PC-9 (cell line): ENCODE measurements at regions not wholly inside any gene's neighbourhood (a gene's known extent, or its start where the extent isn't known, plus 50 kb on each side); places are given as distances from the start of the nearest gene placed in this dataset.

Experiments
- BruUV-seq: library from RNA; stranded (reverse); fragments of 400-500 nt; replicated peaks from 2 replicates; lab custom pipeline; 2021; lab: Mats Ljungman, UMichigan
- CTCF ChIA-PET: fragments of 300-600 bp; sonication (Branson Sonifier 250); formaldehyde crosslinking; loops from one replicate; lab custom pipeline; 2022; ENCODE audit warnings: antibody characterized with exemption; lab: Charles Lee
- POLR2A ChIA-PET: fragments of 300-600 bp; sonication (Branson Sonifier 250); formaldehyde crosslinking; loops from one replicate; lab custom pipeline; 2022; ENCODE audit warnings: antibody characterized with exemption; ENCODE audit not compliant: unreplicated experiment; lab: Charles Lee
- DNase-seq, 2 experiments: peaks; one replicate each; pipeline versions ENCODE4 v3.0.0 to v3.0.0-alpha.2; 2015 to 2022; ENCODE audit warnings: mixed read lengths in 1 of 2
- H2AFZ ChIP-seq: fragments of 200-600 bp; sonication (generic); 2 replicates; pipeline ENCODE4 v1.8.1; 2017; ENCODE audit warnings: antibody characterized with exemption
- H3F3A ChIP-seq: fragments of 200-600 bp; sonication (generic); 2 replicates; pipeline ENCODE4 v1.8.1; 2017; ENCODE audit warnings: antibody characterized with exemption, mild to moderate bottlenecking, low read depth; ENCODE audit not compliant: insufficient read depth
- H3K27ac ChIP-seq: fragments of 200-600 bp; sonication (generic); 2 replicates; pipeline ENCODE4 v1.6.1; 2016; ENCODE audit warnings: mixed run types
- H3K27me3 ChIP-seq: fragments of 200-600 bp; sonication (generic); 2 replicates; pipeline ENCODE4 v1.6.1; 2016; ENCODE audit warnings: low read depth, mixed run types; ENCODE audit not compliant: insufficient read depth
- H3K36me3 ChIP-seq: fragments of 200-600 bp; sonication (generic); 2 replicates; pipeline ENCODE4 v1.6.1; 2016; ENCODE audit warnings: low read depth, mixed run types
- H3K4me1 ChIP-seq: fragments of 200-600 bp; sonication (generic); replicated peaks from 2 replicates; pipeline ENCODE4 v1.6.1; 2016; ENCODE audit warnings: mixed run types; ENCODE audit not compliant: insufficient read depth
- H3K4me2 ChIP-seq: fragments of 200-600 bp; sonication (generic); 2 replicates; pipeline ENCODE4 v1.6.1; 2017; ENCODE audit warnings: mixed run types
- H3K4me3 ChIP-seq: fragments of 200-600 bp; sonication (generic); 2 replicates; pipeline ENCODE4 v1.6.1; 2016; ENCODE audit warnings: mixed run types
- H3K79me2 ChIP-seq: fragments of 200-600 bp; sonication (generic); 2 replicates; pipeline ENCODE4 v1.6.1; 2017; ENCODE audit warnings: low read depth, mixed run types
- H3K9me2 ChIP-seq: fragments of 200-600 bp; sonication (generic); 2 replicates; pipeline ENCODE4 v1.8.1; 2017; ENCODE audit warnings: mild to moderate bottlenecking; ENCODE audit not compliant: insufficient read depth
- H3K9me3 ChIP-seq: fragments of 200-600 bp; sonication (generic); 2 replicates; pipeline ENCODE4 v1.8.1; 2016; ENCODE audit warnings: low read depth; ENCODE audit not compliant: insufficient read depth
- H4K20me1 ChIP-seq: fragments of 200-600 bp; sonication (generic); 2 replicates; pipeline ENCODE4 v1.8.1; 2017; ENCODE audit not compliant: insufficient read depth
- EZH2 ChIP-seq: fragments of 200-600 bp; sonication (generic); IDR thresholded peaks from 2 replicates; pipeline ENCODE4 v1.8.0; 2017; ENCODE audit warnings: antibody characterized with exemption, low read depth
- intact Hi-C: fragments of 100-400 bp; cut with micrococcal nuclease; formaldehyde crosslinking; loops from one replicate; pipeline ENCODE4 v1.10.0; 2022; ENCODE audit not compliant: unreplicated experiment
- TF ChIP-seq, protein P1 (sequence below): fragments of 200-600 bp; sonication (generic); conservative IDR thresholded peaks from 2 replicates; pipeline ENCODE4 v1.6.1; 2017; ENCODE audit warnings: mixed run types, antibody characterized with exemption, mild to moderate bottlenecking, moderate library complexity

DNA sequence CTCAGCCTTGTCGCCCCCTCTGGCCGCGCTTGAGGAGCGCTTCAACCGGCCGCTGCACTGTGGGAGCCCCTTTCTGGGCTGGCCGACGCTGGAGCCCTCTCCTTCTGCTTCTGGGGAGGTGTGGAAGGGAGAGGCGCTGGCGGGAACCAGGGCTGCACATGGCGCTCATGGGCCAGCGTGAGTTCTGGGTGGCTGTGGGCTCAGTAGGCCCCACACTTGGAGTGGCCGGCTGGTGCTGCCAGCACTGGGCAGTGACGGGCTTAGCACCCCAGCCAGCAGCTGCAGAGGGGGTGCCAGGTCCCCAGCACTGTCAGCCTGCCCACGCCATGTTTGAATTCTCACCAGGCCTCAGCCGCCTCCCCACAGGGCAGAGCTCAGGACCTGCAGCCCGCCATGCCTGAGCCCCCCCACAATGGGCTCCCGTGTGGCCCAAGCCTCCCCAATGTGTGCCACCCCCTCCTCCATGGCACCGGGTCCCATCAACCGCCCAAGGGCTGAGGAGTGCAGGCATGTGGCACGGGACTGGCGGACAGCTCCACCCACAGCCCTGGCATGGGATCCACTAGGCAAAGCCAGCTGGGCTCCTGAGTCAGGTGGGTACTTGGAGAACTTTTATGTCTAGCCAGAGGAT lies 615.2 kb downstream of the TRIML1 start:
- ChIA-PET POLR2A (no interaction called here), CTCF (no interaction called here)
- H3K9me2 ChIP-seq, result no peaks in the 10 kb centered on the region
- H4K20me1 ChIP-seq, result no peaks in the 10 kb centered on the region
- no peaks in the 10 kb centered on the region for H3K36me3 ChIP-seq
- H3F3A ChIP-seq, result no peaks in the 10 kb centered on the region
- H3K4me3 ChIP-seq, result no peak overlapping the region
- no peak for TF ChIP-seq EZH2
- TF ChIP-seq, protein P1, sequence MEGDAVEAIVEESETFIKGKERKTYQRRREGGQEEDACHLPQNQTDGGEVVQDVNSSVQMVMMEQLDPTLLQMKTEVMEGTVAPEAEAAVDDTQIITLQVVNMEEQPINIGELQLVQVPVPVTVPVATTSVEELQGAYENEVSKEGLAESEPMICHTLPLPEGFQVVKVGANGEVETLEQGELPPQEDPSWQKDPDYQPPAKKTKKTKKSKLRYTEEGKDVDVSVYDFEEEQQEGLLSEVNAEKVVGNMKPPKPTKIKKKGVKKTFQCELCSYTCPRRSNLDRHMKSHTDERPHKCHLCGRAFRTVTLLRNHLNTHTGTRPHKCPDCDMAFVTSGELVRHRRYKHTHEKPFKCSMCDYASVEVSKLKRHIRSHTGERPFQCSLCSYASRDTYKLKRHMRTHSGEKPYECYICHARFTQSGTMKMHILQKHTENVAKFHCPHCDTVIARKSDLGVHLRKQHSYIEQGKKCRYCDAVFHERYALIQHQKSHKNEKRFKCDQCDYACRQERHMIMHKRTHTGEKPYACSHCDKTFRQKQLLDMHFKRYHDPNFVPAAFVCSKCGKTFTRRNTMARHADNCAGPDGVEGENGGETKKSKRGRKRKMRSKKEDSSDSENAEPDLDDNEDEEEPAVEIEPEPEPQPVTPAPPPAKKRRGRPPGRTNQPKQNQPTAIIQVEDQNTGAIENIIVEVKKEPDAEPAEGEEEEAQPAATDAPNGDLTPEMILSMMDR, result no peak
- intact Hi-C loops, result no loop called here
- no peak overlapping the region for H3K27ac ChIP-seq
- no peak overlapping the region for H2AFZ ChIP-seq
- no peaks in the 10 kb centered on the region for H3K4me1 ChIP-seq
- BruUV-seq, result no TSS peak
- no peak overlapping the region for H3K4me2 ChIP-seq
- no peaks in the 10 kb centered on the region for H3K9me3 ChIP-seq
- no peaks in the 10 kb centered on the region for H3K27me3 ChIP-seq
- no peak for DNase-seq
- no peaks in the 10 kb centered on the region for H3K79me2 ChIP-seq

DNA sequence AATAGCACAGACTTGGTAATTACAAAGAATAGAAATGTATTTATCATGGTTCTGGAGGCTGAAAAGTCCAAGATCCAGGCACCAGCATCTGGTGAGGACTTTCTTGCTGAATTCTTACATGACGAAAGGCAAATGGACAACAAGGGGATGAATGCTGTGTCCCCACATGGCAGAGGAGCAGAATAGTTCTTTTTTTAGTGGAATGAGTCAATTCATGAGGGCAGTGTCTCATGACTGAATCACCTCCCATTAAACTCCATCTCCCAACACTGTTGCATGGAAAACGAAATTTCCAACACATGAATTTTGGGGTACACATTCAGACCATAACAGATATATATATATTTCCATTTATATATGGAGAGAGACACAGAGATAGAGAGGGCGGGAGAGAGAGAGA lies 628.3 kb downstream of the TRIML1 start:
- no peaks in the 10 kb centered on the region for H3K9me2 ChIP-seq
- DNase-seq, result no peak
- H3K4me3 ChIP-seq, result no peak overlapping the region
- ChIA-PET CTCF (no interaction called here), POLR2A (no interaction called here)
- H4K20me1 ChIP-seq, result no peaks in the 10 kb centered on the region
- no peaks in the 10 kb centered on the region for H3K4me1 ChIP-seq
- BruUV-seq, result no TSS peak
- H3K27me3 ChIP-seq, result no peaks in the 10 kb centered on the region
- no peak overlapping the region for H2AFZ ChIP-seq
- H3K4me2 ChIP-seq, result no peak overlapping the region
- H3F3A ChIP-seq, result no peaks in the 10 kb centered on the region
- intact Hi-C loops, result no loop called here
- no peak for TF ChIP-seq EZH2
- TF ChIP-seq, protein P1, result no peak
- no peak overlapping the region for H3K27ac ChIP-seq
- H3K36me3 ChIP-seq, result no peaks in the 10 kb centered on the region
- H3K79me2 ChIP-seq, result no peaks in the 10 kb centered on the region
- H3K9me3 ChIP-seq, result no peaks in the 10 kb centered on the region

DNA sequence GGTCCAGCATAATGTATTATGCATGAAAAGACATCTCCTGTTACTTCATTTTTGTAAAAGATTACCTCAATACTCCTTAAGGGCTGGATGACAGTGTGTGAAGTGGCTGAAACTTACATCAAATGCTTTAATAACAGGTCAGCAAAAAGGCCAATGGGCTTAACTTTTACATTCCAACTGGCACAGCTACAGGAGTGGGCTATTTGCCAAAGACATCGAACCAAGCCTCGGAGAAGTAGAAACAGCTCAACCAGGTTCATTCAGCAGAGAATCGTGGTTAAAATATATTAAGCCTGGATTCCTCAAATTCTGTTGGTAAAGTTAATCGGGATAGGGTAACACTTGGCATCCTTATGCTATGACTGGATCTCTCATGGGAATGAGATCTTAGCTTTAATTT lies 639.7 kb downstream of the TRIML1 start:
- H3K9me3 ChIP-seq, result no peaks in the 10 kb centered on the region
- no peaks in the 10 kb centered on the region for H4K20me1 ChIP-seq
- no TSS peak for BruUV-seq
- ChIA-PET POLR2A (no interaction called here), CTCF (no interaction called here)
- H3K4me2 ChIP-seq, result no peak overlapping the region
- TF ChIP-seq, protein P1, result no peak
- TF ChIP-seq EZH2, result no peak
- intact Hi-C loops, result no loop called here
- no peaks in the 10 kb centered on the region; the same call in 1 of the 2 replicates for H3K27me3 ChIP-seq
- H3K27ac ChIP-seq, result no peak overlapping the region
- no peak overlapping the region for H2AFZ ChIP-seq
- H3K4me1 ChIP-seq, result no peaks in the 10 kb centered on the region
- H3K4me3 ChIP-seq, result no peak overlapping the region
- H3K9me2 ChIP-seq, result no peaks in the 10 kb centered on the region
- H3F3A ChIP-seq, result no peaks in the 10 kb centered on the region
- H3K36me3 ChIP-seq, result no peaks in the 10 kb centered on the region
- no peaks in the 10 kb centered on the region for H3K79me2 ChIP-seq
- DNase-seq, result no peak
